ENCODE measurements at regions not wholly inside any gene's neighbourhood (a gene's known extent, or its start where the extent isn't known, plus 50 kb on each side); places are given as distances from the start of the nearest gene placed in this dataset.

DNA sequence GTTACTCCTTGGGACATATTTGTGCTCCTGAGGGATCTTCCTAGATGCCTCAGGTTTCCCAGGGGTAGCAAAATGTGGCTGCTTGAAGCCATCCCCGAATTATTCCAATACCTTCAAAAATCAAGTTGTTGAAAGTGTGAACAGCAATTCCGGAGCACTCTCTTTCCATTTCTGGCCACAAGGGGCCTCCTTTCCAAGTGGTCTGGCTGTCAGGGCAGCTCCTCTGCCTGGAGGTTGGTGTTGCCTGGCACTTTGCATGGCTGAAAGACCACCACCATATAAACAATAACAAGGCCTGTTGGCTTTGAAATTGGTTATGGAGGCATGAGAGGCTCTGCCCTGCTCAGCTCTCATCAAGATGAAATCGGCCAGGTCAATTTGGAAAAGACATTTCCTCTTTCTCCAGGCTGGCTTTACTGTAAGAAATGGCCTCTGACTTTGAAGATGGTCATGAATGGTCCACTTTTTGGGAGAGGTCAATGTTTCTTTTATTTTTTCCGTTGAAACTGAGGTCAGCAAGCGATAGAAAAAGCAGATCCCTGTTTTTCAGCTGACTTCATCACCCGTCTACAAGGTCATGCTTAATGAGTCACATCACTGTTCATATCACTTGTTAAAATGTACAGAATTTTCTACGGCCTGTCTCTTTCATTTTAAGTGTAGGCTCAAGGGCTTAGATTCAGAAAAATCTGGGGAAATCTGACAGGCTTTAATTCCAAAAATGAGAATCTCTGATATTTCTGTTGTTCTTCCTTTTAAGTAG, 481.1 kb upstream of the ZNF608 start:
- Histone ChIP-seq H3K36me3 (ENCODE audit: control insufficient read depth, insufficient read depth, low read length) (no peaks in the 10 kb centered on the region), H3K27me3 (replicated peaks; ENCODE audit: control insufficient read depth, insufficient read depth, low read length) (no peaks in the 10 kb centered on the region), H3K4me3 (ENCODE audit: low read depth, low read length) (no peak overlapping the region), H3K4me1 (no peaks in the 10 kb centered on the region), H3K9me3 (no peaks in the 10 kb centered on the region)
- H3K27ac Mint-ChIP-seq (ENCODE audit: unreplicated experiment) = no peak overlapping the region
- POLR2A ChIA-PET = no interaction called here
- TF ChIP-seq, protein P1, sequence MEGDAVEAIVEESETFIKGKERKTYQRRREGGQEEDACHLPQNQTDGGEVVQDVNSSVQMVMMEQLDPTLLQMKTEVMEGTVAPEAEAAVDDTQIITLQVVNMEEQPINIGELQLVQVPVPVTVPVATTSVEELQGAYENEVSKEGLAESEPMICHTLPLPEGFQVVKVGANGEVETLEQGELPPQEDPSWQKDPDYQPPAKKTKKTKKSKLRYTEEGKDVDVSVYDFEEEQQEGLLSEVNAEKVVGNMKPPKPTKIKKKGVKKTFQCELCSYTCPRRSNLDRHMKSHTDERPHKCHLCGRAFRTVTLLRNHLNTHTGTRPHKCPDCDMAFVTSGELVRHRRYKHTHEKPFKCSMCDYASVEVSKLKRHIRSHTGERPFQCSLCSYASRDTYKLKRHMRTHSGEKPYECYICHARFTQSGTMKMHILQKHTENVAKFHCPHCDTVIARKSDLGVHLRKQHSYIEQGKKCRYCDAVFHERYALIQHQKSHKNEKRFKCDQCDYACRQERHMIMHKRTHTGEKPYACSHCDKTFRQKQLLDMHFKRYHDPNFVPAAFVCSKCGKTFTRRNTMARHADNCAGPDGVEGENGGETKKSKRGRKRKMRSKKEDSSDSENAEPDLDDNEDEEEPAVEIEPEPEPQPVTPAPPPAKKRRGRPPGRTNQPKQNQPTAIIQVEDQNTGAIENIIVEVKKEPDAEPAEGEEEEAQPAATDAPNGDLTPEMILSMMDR (IDR thresholded peaks at IDR 0.05; ENCODE audit: insufficient read depth in 1 of 2, low read depth in 1 of 2, low read length in 1 of 2, severe bottlenecking in 1 of 2, unreplicated experiment in 1 of 2) = peak; percentile 37 to 68
- no TSS peak for BruUV-seq (replicated peaks)
- CTCF ChIA-PET = interaction anchor here (0.5 to 1.1 kb wide), 2 partner anchors 29 to 89 kb away, joined by 3 to 5 read pairs; no protein-coding TSS in a partner anchor
- DNase-seq = peak; percentile 42 to 49
- no peaks in the 10 kb centered on the region for H3K9me3 Mint-ChIP-seq (ENCODE audit: unreplicated experiment)
- no peak overlapping the region for H3K4me3 Mint-ChIP-seq (ENCODE audit: unreplicated experiment)
- intact Hi-C loops (cut with micrococcal nuclease; ENCODE audit: unreplicated experiment) = no loop called here
- H3K27me3 Mint-ChIP-seq (ENCODE audit: insufficient read depth, unreplicated experiment) = no peaks in the 10 kb centered on the region
- H3K4me1 Mint-ChIP-seq (ENCODE audit: low read depth, unreplicated experiment) = peaks cover 5% of the 10 kb centered on the region
- H3K36me3 Mint-ChIP-seq (ENCODE audit: insufficient read depth, unreplicated experiment) = no peaks in the 10 kb centered on the region

DNA sequence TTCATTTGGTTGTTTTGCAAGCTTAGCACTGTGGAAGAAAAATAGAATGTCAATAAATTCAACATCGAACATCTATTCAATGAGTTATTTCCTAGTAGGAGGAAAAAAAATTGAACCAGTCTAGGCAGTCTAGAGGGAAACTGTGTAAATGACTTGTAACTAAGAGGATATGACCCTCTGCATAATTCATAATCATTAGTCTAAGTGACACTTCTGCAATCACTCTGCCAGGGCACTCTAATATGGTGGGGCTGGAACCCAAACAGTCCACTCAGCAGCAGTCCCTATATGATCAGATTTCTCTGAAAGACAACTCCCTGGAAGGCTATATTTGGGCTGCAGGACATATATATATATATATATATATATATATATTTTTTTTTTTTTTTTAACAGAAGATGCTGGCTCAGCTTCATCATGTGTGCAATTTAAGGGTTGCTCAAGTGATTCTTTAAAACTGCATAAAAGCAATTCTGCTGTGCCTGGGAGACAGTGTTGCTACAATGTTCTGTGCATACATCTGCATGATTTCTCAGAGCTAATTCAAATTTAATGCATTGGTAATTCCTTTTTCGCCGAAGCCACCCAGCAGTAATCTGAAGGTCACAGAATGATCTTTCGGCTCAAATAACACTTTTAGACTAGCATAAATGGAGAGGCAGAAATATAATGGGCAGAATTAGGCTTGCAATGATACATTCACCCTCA, 482.1 kb upstream of the ZNF608 start:
- Mint-ChIP-seq H3K4me3 (ENCODE audit: unreplicated experiment) (no peak overlapping the region), H3K27me3 (ENCODE audit: insufficient read depth, unreplicated experiment) (no peaks in the 10 kb centered on the region), H3K36me3 (ENCODE audit: insufficient read depth, unreplicated experiment) (no peaks in the 10 kb centered on the region), H3K9me3 (ENCODE audit: unreplicated experiment) (no peaks in the 10 kb centered on the region), H3K4me1 (ENCODE audit: low read depth, unreplicated experiment) (peaks cover 5% of the 10 kb centered on the region), H3K27ac (ENCODE audit: unreplicated experiment) (no peak overlapping the region)
- no peaks in the 10 kb centered on the region for H3K4me1 ChIP-seq
- intact Hi-C loops (cut with micrococcal nuclease; ENCODE audit: unreplicated experiment) = no loop called here
- no peaks in the 10 kb centered on the region for H3K27me3 ChIP-seq (replicated peaks; ENCODE audit: control insufficient read depth, insufficient read depth, low read length)
- TF ChIP-seq, protein P1 (IDR thresholded peaks at IDR 0.05; ENCODE audit: insufficient read depth in 1 of 2, low read depth in 1 of 2, low read length in 1 of 2, severe bottlenecking in 1 of 2, unreplicated experiment in 1 of 2) = no peak
- H3K4me3 ChIP-seq (ENCODE audit: low read depth, low read length) = no peak overlapping the region
- no peaks in the 10 kb centered on the region for H3K9me3 ChIP-seq
- H3K36me3 ChIP-seq (ENCODE audit: control insufficient read depth, insufficient read depth, low read length) = no peaks in the 10 kb centered on the region
- no peak for DNase-seq
- CTCF ChIA-PET = no interaction called here
- POLR2A ChIA-PET = no interaction called here
- BruUV-seq (replicated peaks) = no TSS peak

DNA sequence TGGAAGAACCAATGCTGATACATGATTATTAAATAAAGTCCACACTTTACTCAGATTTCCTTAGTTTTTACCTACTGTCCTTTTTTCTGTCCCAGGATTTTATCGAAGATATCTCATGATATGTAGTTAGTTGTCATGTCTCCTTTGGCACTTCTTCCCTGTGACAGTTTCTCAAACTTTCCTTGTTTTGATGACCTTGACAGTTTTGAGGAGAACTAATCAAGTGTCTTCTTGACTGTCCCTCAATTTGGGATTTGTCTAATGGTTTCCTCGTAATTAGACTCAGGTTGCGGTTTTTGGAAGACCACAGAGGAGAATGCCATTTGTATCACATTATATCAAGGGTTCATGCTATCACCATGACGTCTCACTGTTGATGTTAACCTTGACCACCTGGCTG, 483.1 kb upstream of the ZNF608 start:
- no peak overlapping the region for H3K4me3 Mint-ChIP-seq (ENCODE audit: unreplicated experiment)
- intact Hi-C loops (cut with micrococcal nuclease; ENCODE audit: unreplicated experiment) = no loop called here
- no peaks in the 10 kb centered on the region for H3K27me3 Mint-ChIP-seq (ENCODE audit: insufficient read depth, unreplicated experiment)
- H3K4me3 ChIP-seq (ENCODE audit: low read depth, low read length) = no peak overlapping the region
- H3K27ac Mint-ChIP-seq (ENCODE audit: unreplicated experiment) = no peak overlapping the region
- TF ChIP-seq, protein P1 (IDR thresholded peaks at IDR 0.05; ENCODE audit: insufficient read depth in 1 of 2, low read depth in 1 of 2, low read length in 1 of 2, severe bottlenecking in 1 of 2, unreplicated experiment in 1 of 2) = no peak
- H3K27me3 ChIP-seq (replicated peaks; ENCODE audit: control insufficient read depth, insufficient read depth, low read length) = no peaks in the 10 kb centered on the region
- CTCF ChIA-PET = no interaction called here
- H3K9me3 ChIP-seq = no peaks in the 10 kb centered on the region
- no peak for DNase-seq
- POLR2A ChIA-PET = no interaction called here
- H3K4me1 Mint-ChIP-seq (ENCODE audit: low read depth, unreplicated experiment) = peaks cover 5% of the 10 kb centered on the region
- BruUV-seq (replicated peaks) = no TSS peak
- no peaks in the 10 kb centered on the region for H3K9me3 Mint-ChIP-seq (ENCODE audit: unreplicated experiment)
- no peaks in the 10 kb centered on the region for H3K36me3 Mint-ChIP-seq (ENCODE audit: insufficient read depth, unreplicated experiment)
- no peaks in the 10 kb centered on the region for H3K36me3 ChIP-seq (ENCODE audit: control insufficient read depth, insufficient read depth, low read length)
- H3K4me1 ChIP-seq = no peaks in the 10 kb centered on the region
